ENCODE measurements at regions not wholly inside any gene's neighbourhood (a gene's known extent, or its start where the extent isn't known, plus 50 kb on each side); places are given as distances from the start of the nearest gene placed in this dataset.

- no peak overlapping the region for H3K23ac ChIP-seq (ENCODE audit: low read depth, low read length)
- no peak overlapping the region for H3K56ac ChIP-seq (ENCODE audit: extremely low read depth, insufficient read depth, low read length)
- intact Hi-C loops (cut with micrococcal nuclease) (no loop called here), dilution Hi-C loops (cut with HindIII; ENCODE audit: low sequenced_read_pairs, unreplicated experiment) (no loop called here), in situ Hi-C loops (cut with MboI; ENCODE audit: low sequenced_read_pairs) (no loop called here)
- no peak overlapping the region for H3K27ac ChIP-seq (ENCODE audit: insufficient read depth, low read length)
- no peaks in the 10 kb centered on the region for H4K20me1 ChIP-seq (ENCODE audit: insufficient read depth, low read length)
- H3K9ac ChIP-seq (ENCODE audit: low read depth, low read length), result no peak overlapping the region
- no peak overlapping the region for H4K8ac ChIP-seq (ENCODE audit: low read depth in 2 of 2, low read length in 2 of 2)
- BruUV-seq (replicated peaks), result no TSS peak
- ChIA-PET POLR2A (ENCODE audit: unreplicated experiment) (no interaction called here), CTCF (no interaction called here)
- no peak overlapping the region for H3K4me2 ChIP-seq (ENCODE audit: low read depth, low read length)
- WGBS, 2 experiments (ENCODE audit: extremely low coverage in 2 of 2, insufficient read length in 1 of 2), result 20% methylated on average over 3 of the region's 5 CpGs; no CpG with 5 or more reads in 1 of the 2 experiments
- H3K4me1 ChIP-seq (ENCODE audit: control insufficient read depth, insufficient read depth, low read length), result no peaks in the 10 kb centered on the region
- H3K14ac ChIP-seq (replicated peaks; ENCODE audit: low read depth, low read length), result no peak overlapping the region
- H4K91ac ChIP-seq (ENCODE audit: insufficient read depth, low read depth, low read length), result no peak overlapping the region
- H2BK15ac ChIP-seq (ENCODE audit: low read depth, low read length), result no peak overlapping the region
- no peak overlapping the region for H2BK120ac ChIP-seq (ENCODE audit: low read depth, low read length)
- H2AK5ac ChIP-seq (ENCODE audit: low read depth, low read length), result no peak overlapping the region
- H2BK20ac ChIP-seq (ENCODE audit: low read depth, low read length), result no peak overlapping the region
- DNase-seq (no peak), ATAC-seq (ENCODE audit: low read depth) (no peak)
- H3K9me1 ChIP-seq (ENCODE audit: insufficient read depth, low read length), result no peaks in the 10 kb centered on the region
- no peak overlapping the region for H4K5ac ChIP-seq (ENCODE audit: low read depth, low read length)
- no peaks in the 10 kb centered on the region for H3K36me3 ChIP-seq (ENCODE audit: control insufficient read depth, insufficient read depth, low read length)
- no peak overlapping the region for H3K18ac ChIP-seq (ENCODE audit: low read depth, low read length)
- TF ChIP-seq RAD21 (IDR thresholded peaks at IDR 0.05; ENCODE audit: low read length) (no peak), BHLHE40 (IDR thresholded peaks at IDR 0.05; ENCODE audit: low read depth, low read length) (no peak), MAZ (IDR thresholded peaks at IDR 0.05; ENCODE audit: borderline replicate concordance, low read depth, low read length) (no peak), CHD1 (IDR thresholded peaks at IDR 0.05; ENCODE audit: low read depth, low read length) (no peak), NFE2L2 (IDR thresholded peaks at IDR 0.05; ENCODE audit: low read depth, low read length) (no peak), RCOR1 (IDR thresholded peaks at IDR 0.05; ENCODE audit: insufficient replicate concordance, low read length) (no peak), FOS (IDR thresholded peaks at IDR 0.05; ENCODE audit: low read depth, low read length) (no peak), USF2 (IDR thresholded peaks at IDR 0.05; ENCODE audit: low read depth, low read length) (no peak), MXI1 (IDR thresholded peaks at IDR 0.05; ENCODE audit: borderline replicate concordance, low read depth, low read length) (no peak), RFX5 (IDR thresholded peaks at IDR 0.05; ENCODE audit: low read depth, low read length) (no peak)
- peaks cover 6% of the 10 kb centered on the region; the same call in 1 of the 2 replicates for H3K27me3 ChIP-seq (ENCODE audit: control insufficient read depth, insufficient read depth, low read length)
- H3K79me1 ChIP-seq (ENCODE audit: low read depth in 1 of 2, low read length in 2 of 2), result no peaks in the 10 kb centered on the region
- H3K4ac ChIP-seq (ENCODE audit: low read depth, low read length), result no peak overlapping the region
- H3K4me3 ChIP-seq (ENCODE audit: insufficient read depth, low read depth, low read length), result no peak overlapping the region
- no peak overlapping the region for H2AFZ ChIP-seq (replicated peaks; ENCODE audit: low read length, poor library complexity)
- H2AK9ac ChIP-seq (replicated peaks; ENCODE audit: low read depth, low read length, poor library complexity), result no peak overlapping the region
- no peak overlapping the region for H2BK5ac ChIP-seq (ENCODE audit: low read depth, low read length, poor library complexity, severe bottlenecking)
- no peaks in the 10 kb centered on the region for H3K9me3 ChIP-seq (ENCODE audit: control insufficient read depth, insufficient read depth, low read length)
Observed at GRCh38 chr4:41319553-41319952, 62.8 kb downstream of the UCHL1 start.

Measured in IMR-90 (cell line).